GM12873 (cell line): ENCODE measurements at regions not wholly inside any gene's neighbourhood (a gene's known extent, or its start where the extent isn't known, plus 50 kb on each side); places are given as distances from the start of the nearest gene placed in this dataset.

ENCODE experiments used
- TF ChIP-seq, protein P1 (sequence below): IDR thresholded peaks from 2 replicates; pipeline ENCODE4 v1.5.1; 2012; ENCODE audit warnings: low read depth, mild to moderate bottlenecking, moderate library complexity, low read length, control low read depth; ENCODE audit not compliant: insufficient read depth; ENCODE audit errors: missing control alignments

- TF ChIP-seq, protein P1, sequence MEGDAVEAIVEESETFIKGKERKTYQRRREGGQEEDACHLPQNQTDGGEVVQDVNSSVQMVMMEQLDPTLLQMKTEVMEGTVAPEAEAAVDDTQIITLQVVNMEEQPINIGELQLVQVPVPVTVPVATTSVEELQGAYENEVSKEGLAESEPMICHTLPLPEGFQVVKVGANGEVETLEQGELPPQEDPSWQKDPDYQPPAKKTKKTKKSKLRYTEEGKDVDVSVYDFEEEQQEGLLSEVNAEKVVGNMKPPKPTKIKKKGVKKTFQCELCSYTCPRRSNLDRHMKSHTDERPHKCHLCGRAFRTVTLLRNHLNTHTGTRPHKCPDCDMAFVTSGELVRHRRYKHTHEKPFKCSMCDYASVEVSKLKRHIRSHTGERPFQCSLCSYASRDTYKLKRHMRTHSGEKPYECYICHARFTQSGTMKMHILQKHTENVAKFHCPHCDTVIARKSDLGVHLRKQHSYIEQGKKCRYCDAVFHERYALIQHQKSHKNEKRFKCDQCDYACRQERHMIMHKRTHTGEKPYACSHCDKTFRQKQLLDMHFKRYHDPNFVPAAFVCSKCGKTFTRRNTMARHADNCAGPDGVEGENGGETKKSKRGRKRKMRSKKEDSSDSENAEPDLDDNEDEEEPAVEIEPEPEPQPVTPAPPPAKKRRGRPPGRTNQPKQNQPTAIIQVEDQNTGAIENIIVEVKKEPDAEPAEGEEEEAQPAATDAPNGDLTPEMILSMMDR, result no peak
Observed at GRCh38 chr12:77667101-77667500, 163.6 kb upstream of the NAV3 start.

DNA sequence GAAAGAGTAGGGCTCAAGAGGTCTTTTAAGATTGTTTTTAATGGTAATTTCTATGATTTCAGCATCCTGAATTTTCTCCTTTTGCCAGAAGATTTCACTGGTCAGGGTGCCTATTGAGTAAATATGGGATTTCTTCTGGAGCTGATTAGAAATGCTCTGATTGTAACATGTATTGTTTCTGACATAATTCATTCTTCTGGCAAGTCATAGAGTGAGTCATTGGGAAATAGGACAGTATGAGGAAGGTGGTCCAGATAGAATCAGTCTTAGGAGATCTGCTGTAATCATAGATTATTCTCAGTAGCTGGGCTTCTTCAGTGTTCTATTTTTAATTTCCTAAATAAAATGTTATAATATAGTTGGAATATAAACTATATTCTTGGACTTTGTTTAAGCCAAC lies 182.0 kb upstream of the NAV3 start:
- TF ChIP-seq, protein P1, result no peak

DNA sequence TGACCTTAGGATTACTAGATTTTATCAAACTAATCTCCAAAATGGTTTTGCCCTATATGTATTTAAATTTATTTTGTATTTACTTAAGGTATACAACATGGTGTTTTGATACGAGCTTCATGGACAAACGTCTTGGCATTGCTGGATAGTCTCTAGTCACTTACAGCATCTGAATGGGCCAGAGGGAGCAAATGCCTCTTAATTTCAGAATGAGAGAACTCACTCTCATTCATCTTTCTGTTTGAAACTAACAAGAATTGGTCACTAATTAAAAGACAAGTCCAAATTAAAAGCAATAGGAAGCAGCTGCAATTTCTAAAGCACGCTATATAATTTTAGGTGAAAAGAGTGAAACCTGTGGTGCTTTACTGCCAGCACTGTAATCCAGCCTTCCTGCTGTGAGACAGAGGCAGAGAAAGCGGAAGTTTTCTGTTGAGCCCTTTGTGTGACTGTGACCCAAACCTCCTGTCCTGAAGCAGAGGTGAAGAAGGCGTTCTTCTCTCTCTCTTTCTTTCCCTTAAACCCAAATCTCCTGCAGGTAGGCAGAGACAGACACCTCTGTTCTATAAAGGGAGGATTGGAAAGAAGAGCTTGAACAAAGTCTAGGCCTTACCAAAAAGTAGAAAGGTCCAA lies 184.6 kb upstream of the NAV3 start:
- TF ChIP-seq, protein P1, result no peak

DNA sequence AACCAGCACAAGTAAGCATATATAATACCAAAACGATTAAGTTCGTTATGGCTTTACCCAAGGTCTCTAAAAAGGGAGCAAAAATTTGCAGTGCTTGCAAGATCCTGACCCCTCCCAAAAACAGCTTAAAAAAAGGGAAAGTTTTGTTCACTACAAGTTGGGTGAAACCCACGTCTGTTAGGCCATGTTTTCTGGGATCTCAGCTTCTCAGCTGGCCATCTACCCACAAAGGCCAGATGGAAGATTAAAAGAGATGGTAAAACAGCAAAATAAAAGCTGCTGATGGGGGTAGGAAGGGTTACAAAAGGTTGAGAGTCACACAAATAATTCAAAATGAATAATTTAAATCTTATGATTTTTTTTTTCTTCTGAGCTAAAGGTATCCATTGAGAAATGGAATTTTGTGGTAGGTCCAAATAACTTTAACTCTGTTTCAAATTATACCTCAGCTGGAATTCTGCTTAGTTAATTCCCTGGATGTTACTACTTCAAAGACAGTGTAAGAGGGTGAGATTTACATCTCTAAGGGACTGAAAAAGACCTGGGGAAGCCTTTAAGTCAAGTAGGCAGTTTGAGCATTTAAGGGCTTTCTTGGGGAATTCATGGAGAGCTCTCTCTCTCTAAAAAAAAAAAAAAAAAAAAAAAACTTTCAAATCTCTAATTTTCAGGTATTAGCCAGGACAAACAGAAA lies 185.6 kb upstream of the NAV3 start:
- TF ChIP-seq, protein P1, result no peak

GRCh38 chr12:77642246-77642645 lies 188.4 kb upstream of the NAV3 start:
- TF ChIP-seq, protein P1, result no peak

DNA sequence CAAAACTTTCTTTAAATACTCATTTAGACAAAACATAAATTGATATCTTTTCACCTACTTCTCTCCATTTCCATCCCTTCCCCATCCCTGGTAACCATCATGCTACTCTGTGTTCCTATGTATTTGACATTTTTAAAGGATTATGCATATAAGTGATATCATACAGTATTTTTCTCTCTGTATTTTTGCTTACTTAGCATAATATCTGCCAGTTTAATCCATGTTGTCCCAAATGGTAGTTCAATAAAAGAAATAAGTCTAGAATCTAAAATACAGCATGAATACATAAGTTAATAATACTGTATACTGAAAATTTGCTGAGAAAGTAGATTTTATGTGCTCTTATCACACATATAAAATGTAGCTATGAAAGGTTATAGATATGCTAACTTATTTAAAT lies 190.3 kb upstream of the NAV3 start:
- TF ChIP-seq, protein P1, result no peak

DNA sequence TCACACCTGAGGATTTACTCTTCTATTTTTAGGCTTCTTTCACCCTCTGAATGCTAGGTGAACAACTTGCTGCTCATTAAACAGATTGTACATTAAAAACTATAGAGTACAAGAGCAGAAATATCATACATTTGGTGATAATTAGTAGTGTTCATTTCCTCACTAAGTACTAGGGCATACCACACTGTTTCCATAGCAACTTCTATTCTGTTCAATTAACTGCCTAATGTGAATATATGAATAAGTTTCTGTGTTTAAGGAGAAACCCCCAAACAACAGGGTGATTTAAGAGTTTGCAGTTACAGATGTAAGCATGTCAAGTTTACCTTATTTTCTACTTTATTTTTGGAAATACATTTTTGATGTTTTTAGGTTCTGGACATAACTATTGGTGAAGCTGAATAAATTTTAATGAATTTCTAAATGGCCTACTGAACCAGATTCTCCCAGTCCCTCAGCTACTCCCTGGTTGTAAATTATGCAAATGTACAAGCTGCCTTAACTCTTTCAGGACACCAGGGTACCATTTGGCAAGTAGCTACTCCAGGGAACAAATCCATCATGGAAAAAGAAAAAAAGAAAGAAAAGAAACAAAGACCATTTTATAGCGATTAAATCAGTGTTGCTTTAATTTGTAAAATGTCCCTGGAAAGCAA lies 199.8 kb upstream of the NAV3 start:
- TF ChIP-seq, protein P1, result no peak
